ENCODE measurements at regions not wholly inside any gene's neighbourhood (a gene's known extent, or its start where the extent isn't known, plus 50 kb on each side); places are given as distances from the start of the nearest gene placed in this dataset.
A peak's percentile ranks its signal among the peaks of the same experiment; 100 is the strongest.

- Histone ChIP-seq H2AFZ (ENCODE audit: low read length) (no peak overlapping the region), H3K27ac (ENCODE audit: extremely low read length, insufficient read depth, low read length) (no peak overlapping the region), H3K4me1 (ENCODE audit: insufficient read depth, low read length) (no peaks in the 10 kb centered on the region), H3K79me2 (ENCODE audit: insufficient read depth, low read length) (no peaks in the 10 kb centered on the region), H3K4me2 (ENCODE audit: low read depth, low read length) (no peak overlapping the region), H3K36me3 (replicated peaks in 1 of 2; ENCODE audit: control insufficient read depth in 1 of 2, insufficient read depth in 2 of 2, low read length in 2 of 2) (no peaks in the 10 kb centered on the region), H4K20me1 (ENCODE audit: insufficient read depth, low read length) (no peaks in the 10 kb centered on the region), H3K9ac (ENCODE audit: insufficient read depth, low read depth, low read length) (no peak overlapping the region), H3K4me3 (replicated peaks in 1 of 3; ENCODE audit: insufficient read depth in 1 of 3, low read depth in 2 of 3, low read length in 3 of 3) (no peak overlapping the region), H3K9me3 (ENCODE audit: low read length) (peaks cover 93% of the 10 kb centered on the region), H3K27me3 (ENCODE audit: control insufficient read depth in 1 of 2, insufficient read depth in 2 of 2, low read length in 2 of 2) (no peaks in the 10 kb centered on the region; a peak in 1 of 5 replicates)
- DNase-seq (ENCODE audit: low spot score) (no peak), FAIRE-seq (no peak), ATAC-seq (no peak)
- BruUV-seq (replicated peaks), result no TSS peak
- TF ChIP-seq, protein P1, sequence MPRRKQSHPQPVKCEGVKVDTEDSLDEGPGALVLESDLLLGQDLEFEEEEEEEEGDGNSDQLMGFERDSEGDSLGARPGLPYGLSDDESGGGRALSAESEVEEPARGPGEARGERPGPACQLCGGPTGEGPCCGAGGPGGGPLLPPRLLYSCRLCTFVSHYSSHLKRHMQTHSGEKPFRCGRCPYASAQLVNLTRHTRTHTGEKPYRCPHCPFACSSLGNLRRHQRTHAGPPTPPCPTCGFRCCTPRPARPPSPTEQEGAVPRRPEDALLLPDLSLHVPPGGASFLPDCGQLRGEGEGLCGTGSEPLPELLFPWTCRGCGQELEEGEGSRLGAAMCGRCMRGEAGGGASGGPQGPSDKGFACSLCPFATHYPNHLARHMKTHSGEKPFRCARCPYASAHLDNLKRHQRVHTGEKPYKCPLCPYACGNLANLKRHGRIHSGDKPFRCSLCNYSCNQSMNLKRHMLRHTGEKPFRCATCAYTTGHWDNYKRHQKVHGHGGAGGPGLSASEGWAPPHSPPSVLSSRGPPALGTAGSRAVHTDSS (CRISPR knock-in tag; conservative IDR thresholded peaks at IDR 0.05), result no peak
- 0 out of 2 replicates have a peak, but pooled peaks have one; percentile 18 for TF ChIP-seq CEBPB (IDR thresholded peaks at IDR 0.05; ENCODE audit: borderline replicate concordance, low read depth, low read length)
- ChIA-PET CTCF (ENCODE audit: low intra/inter-chr PET ratio, low total read pairs) (no interaction called here), POLR2A (no interaction called here)
- intact Hi-C loops (cut with micrococcal nuclease; ENCODE audit: unreplicated experiment), result no loop called here
- in situ Hi-C loops (cut with HindIII; ENCODE audit: extremely low pct_ligation_motif_present, low pct_unique_long_range_greater_than_20kb), result no loop called here
Measured at GRCh38 chr1:238331557-238331956, 440.8 kb upstream of the ZP4 start.

- Histone ChIP-seq H3K36me3 (replicated peaks in 1 of 2; ENCODE audit: control insufficient read depth in 1 of 2, insufficient read depth in 2 of 2, low read length in 2 of 2) (no peaks in the 10 kb centered on the region), H3K79me2 (ENCODE audit: insufficient read depth, low read length) (no peaks in the 10 kb centered on the region), H4K20me1 (ENCODE audit: insufficient read depth, low read length) (no peaks in the 10 kb centered on the region), H2AFZ (ENCODE audit: low read length) (no peak overlapping the region), H3K4me3 (replicated peaks in 1 of 3; ENCODE audit: insufficient read depth in 1 of 3, low read depth in 2 of 3, low read length in 3 of 3) (no peak overlapping the region), H3K27ac (ENCODE audit: extremely low read length, insufficient read depth, low read length) (no peak overlapping the region), H3K4me2 (ENCODE audit: low read depth, low read length) (no peak overlapping the region), H3K9ac (ENCODE audit: insufficient read depth, low read depth, low read length) (no peak overlapping the region), H3K4me1 (ENCODE audit: insufficient read depth, low read length) (no peaks in the 10 kb centered on the region), H3K9me3 (ENCODE audit: low read length) (peaks cover 94% of the 10 kb centered on the region), H3K27me3 (ENCODE audit: control insufficient read depth in 1 of 2, insufficient read depth in 2 of 2, low read length in 2 of 2) (no peaks in the 10 kb centered on the region; a peak in 1 of 5 replicates)
- DNase-seq (ENCODE audit: low spot score) (no peak), FAIRE-seq (no peak), ATAC-seq (no peak)
- WGBS (ENCODE audit: low lambda C conversion rate), result 0% methylated on average over 1 of the region's 1 CpG
- in situ Hi-C loops (cut with HindIII; ENCODE audit: extremely low pct_ligation_motif_present, low pct_unique_long_range_greater_than_20kb), result no loop called here
- ChIA-PET CTCF (ENCODE audit: low intra/inter-chr PET ratio, low total read pairs) (no interaction called here), POLR2A (no interaction called here)
- intact Hi-C loops (cut with micrococcal nuclease; ENCODE audit: unreplicated experiment), result no loop called here
- no TSS peak for BruUV-seq (replicated peaks)
- TF ChIP-seq ZNF574 (CRISPR knock-in tag; IDR thresholded peaks at IDR 0.05), result no peak
- no peak for TF ChIP-seq ZNF468 (CRISPR knock-in tag; IDR thresholded peaks at IDR 0.05)
- no peak for TF ChIP-seq PAWR (CRISPR knock-in tag; IDR thresholded peaks at IDR 0.05; ENCODE audit: borderline replicate concordance)
- TF ChIP-seq NCOA1 (CRISPR knock-in tag; IDR thresholded peaks at IDR 0.05), result no peak
- TF ChIP-seq IKZF1 (IDR thresholded peaks at IDR 0.05), result no peak
- TF ChIP-seq MEF2D (CRISPR knock-in tag; IDR thresholded peaks at IDR 0.05), result no peak
- TF ChIP-seq ZNF780A (CRISPR knock-in tag; IDR thresholded peaks at IDR 0.05), result no peak
- TF ChIP-seq ZC3H4 (CRISPR knock-in tag; IDR thresholded peaks at IDR 0.05; ENCODE audit: borderline replicate concordance), result no peak
- TF ChIP-seq, protein P2, sequence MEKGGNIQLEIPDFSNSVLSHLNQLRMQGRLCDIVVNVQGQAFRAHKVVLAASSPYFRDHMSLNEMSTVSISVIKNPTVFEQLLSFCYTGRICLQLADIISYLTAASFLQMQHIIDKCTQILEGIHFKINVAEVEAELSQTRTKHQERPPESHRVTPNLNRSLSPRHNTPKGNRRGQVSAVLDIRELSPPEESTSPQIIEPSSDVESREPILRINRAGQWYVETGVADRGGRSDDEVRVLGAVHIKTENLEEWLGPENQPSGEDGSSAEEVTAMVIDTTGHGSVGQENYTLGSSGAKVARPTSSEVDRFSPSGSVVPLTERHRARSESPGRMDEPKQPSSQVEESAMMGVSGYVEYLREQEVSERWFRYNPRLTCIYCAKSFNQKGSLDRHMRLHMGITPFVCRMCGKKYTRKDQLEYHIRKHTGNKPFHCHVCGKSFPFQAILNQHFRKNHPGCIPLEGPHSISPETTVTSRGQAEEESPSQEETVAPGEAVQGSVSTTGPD (CRISPR knock-in tag; IDR thresholded peaks at IDR 0.05), result no peak
- no peak for TF ChIP-seq ZNF775 (CRISPR knock-in tag; IDR thresholded peaks at IDR 0.05; ENCODE audit: borderline replicate concordance)
- no peak for TF ChIP-seq ZSCAN9 (CRISPR knock-in tag; IDR thresholded peaks at IDR 0.05; ENCODE audit: borderline replicate concordance)
Measured at GRCh38 chr1:238329671-238330070, 438.9 kb upstream of the ZP4 start.
